OCI-LY7 (cell line): ENCODE measurements at regions not wholly inside any gene's neighbourhood (a gene's known extent, or its start where the extent isn't known, plus 50 kb on each side); places are given as distances from the start of the nearest gene placed in this dataset.

ENCODE experiments used
- BruUV-seq: library from RNA; stranded (reverse); fragments of 400-500 nt; replicated peaks from 2 replicates; lab custom pipeline; 2021; lab: Mats Ljungman, UMichigan
- CTCF ChIA-PET: fragments of 300-600 bp; sonication (Branson Sonifier 250); formaldehyde crosslinking; loops from one replicate; lab custom pipeline; 2022; ENCODE audit warnings: antibody characterized with exemption; ENCODE audit not compliant: unreplicated experiment; lab: Charles Lee
- POLR2A ChIA-PET: fragments of 300-600 bp; sonication (Branson Sonifier 250); formaldehyde crosslinking; loops from one replicate; lab custom pipeline; 2022; ENCODE audit warnings: antibody characterized with exemption; lab: Charles Lee
- DNase-seq: peaks from one replicate; pipeline ENCODE4 v3.0.0-alpha.2; 2015; ENCODE audit warnings: low spot score
- H2AFZ ChIP-seq: fragments of 200-600 bp; sonication (generic), shearing (Covaris generic); 2 replicates; pipeline ENCODE4 v1.6.1; 2014; ENCODE audit warnings: mild to moderate bottlenecking, antibody characterized with exemption, low read length, moderate library complexity
- H3K27ac ChIP-seq: fragments of 200-600 bp; sonication (generic); 2 replicates; pipeline ENCODE4 v1.5.1; 2014; ENCODE audit warnings: mixed run types, low read depth, mild to moderate bottlenecking, moderate library complexity, low read length, inconsistent platforms; ENCODE audit not compliant: poor library complexity, severe bottlenecking
- H3K36me3 ChIP-seq: fragments of 200-600 bp; sonication (generic); 2 replicates; pipeline ENCODE4 v1.6.1; 2014; ENCODE audit warnings: mild to moderate bottlenecking, antibody characterized with exemption, low read length, moderate library complexity, mixed read lengths; ENCODE audit not compliant: insufficient read depth
- H3K4me1 ChIP-seq: fragments of 200-600 bp; sonication (generic); 2 replicates; pipeline ENCODE4 v1.5.1; 2014; ENCODE audit warnings: mild to moderate bottlenecking, low read length; ENCODE audit not compliant: insufficient read depth, poor library complexity, severe bottlenecking
- H3K4me2 ChIP-seq: fragments of 200-600 bp; sonication (generic); 2 replicates; pipeline ENCODE4 v1.6.1; 2014; ENCODE audit warnings: mild to moderate bottlenecking, low read length
- H3K4me3 ChIP-seq: fragments of 200-600 bp; sonication (generic); 2 replicates; pipeline ENCODE4 v1.5.1; 2014; ENCODE audit warnings: mild to moderate bottlenecking, low read depth, low read length; ENCODE audit not compliant: poor library complexity, severe bottlenecking
- H3K79me2 ChIP-seq: fragments of 200-600 bp; sonication (generic); 2 replicates; pipeline ENCODE4 v1.6.1; 2016; ENCODE audit warnings: low read depth, mild to moderate bottlenecking, low read length, moderate library complexity, mixed read lengths; ENCODE audit not compliant: insufficient read depth
- H3K9me2 ChIP-seq: fragments of 200-600 bp; sonication (generic); 2 replicates; pipeline ENCODE4 v1.6.1; 2016; ENCODE audit warnings: mild to moderate bottlenecking, low read length, mixed read lengths; ENCODE audit not compliant: insufficient read depth
- H3K9me3 ChIP-seq: fragments of 200-600 bp; sonication (generic); 2 replicates; pipeline ENCODE4 v1.6.1; 2014; ENCODE audit warnings: mild to moderate bottlenecking, mixed run types, low read length, mixed read lengths
- H4K20me1 ChIP-seq: fragments of 200-600 bp; sonication (generic); 2 replicates; pipeline ENCODE4 v1.6.1; 2014; ENCODE audit warnings: mild to moderate bottlenecking, antibody characterized with exemption, low read length, moderate library complexity, mixed read lengths; ENCODE audit not compliant: insufficient read depth
- EZH2phosphoT487 ChIP-seq: fragments of 200-600 bp; sonication (generic); IDR thresholded peaks from 2 replicates; pipeline ENCODE4 v1.6.1; 2018; ENCODE audit warnings: low read depth, borderline replicate concordance, mild to moderate bottlenecking, mixed run types, antibody characterized with exemption, low read length, moderate library complexity, mixed read lengths
- intact Hi-C: fragments of 100-400 bp; cut with micrococcal nuclease; formaldehyde crosslinking; loops from one replicate; pipeline ENCODE4 v1.10.0; 2022; ENCODE audit not compliant: unreplicated experiment
- TF ChIP-seq, protein P1 (sequence below): fragments of 200-600 bp; sonication (generic); conservative IDR thresholded peaks from 2 replicates; pipeline ENCODE4 v1.5.1; 2014; ENCODE audit warnings: mild to moderate bottlenecking, antibody characterized with exemption, low read length, moderate library complexity, mixed read lengths

DNA sequence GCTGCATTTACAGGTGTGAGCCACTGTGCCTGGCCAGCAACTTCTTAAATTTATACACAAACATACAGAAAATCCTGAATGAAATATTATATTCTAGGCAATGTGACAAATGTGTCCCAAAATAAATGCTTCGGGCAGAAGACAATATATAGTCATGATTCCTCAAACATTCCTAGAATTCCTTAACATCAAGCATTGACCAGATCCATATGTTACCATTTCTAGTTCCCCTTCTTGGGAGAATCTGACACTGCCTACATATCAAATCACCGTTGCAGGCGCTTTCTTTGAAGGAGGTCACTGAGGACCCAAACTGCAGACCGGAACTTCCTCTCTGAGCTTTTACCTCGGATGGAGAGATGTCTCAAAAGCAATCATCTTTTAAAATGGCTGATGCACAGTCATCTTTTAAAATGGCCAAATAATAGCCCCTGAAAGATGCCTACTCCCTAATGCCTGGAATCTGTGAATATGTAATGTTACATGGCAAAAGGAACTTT, 323.5 kb downstream of the PHF14 start:
- Histone ChIP-seq H3K4me1 (no peaks in the 10 kb centered on the region), H3K4me2 (no peak overlapping the region), H3K79me2 (no peaks in the 10 kb centered on the region), H4K20me1 (no peaks in the 10 kb centered on the region), H2AFZ (no peak overlapping the region), H3K27ac (no peak overlapping the region), H3K36me3 (no peaks in the 10 kb centered on the region), H3K9me2 (no peaks in the 10 kb centered on the region), H3K9me3 (no peaks in the 10 kb centered on the region), H3K4me3 (no peak overlapping the region)
- intact Hi-C loops: no loop called here
- POLR2A ChIA-PET: interaction anchor here (0.6 kb wide), 1 partner anchor 25 kb away, joined by 3 read pairs; no protein-coding TSS in a partner anchor
- CTCF ChIA-PET: no interaction called here
- no TSS peak for BruUV-seq
- no peak for DNase-seq
- TF ChIP-seq, protein P1, sequence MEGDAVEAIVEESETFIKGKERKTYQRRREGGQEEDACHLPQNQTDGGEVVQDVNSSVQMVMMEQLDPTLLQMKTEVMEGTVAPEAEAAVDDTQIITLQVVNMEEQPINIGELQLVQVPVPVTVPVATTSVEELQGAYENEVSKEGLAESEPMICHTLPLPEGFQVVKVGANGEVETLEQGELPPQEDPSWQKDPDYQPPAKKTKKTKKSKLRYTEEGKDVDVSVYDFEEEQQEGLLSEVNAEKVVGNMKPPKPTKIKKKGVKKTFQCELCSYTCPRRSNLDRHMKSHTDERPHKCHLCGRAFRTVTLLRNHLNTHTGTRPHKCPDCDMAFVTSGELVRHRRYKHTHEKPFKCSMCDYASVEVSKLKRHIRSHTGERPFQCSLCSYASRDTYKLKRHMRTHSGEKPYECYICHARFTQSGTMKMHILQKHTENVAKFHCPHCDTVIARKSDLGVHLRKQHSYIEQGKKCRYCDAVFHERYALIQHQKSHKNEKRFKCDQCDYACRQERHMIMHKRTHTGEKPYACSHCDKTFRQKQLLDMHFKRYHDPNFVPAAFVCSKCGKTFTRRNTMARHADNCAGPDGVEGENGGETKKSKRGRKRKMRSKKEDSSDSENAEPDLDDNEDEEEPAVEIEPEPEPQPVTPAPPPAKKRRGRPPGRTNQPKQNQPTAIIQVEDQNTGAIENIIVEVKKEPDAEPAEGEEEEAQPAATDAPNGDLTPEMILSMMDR: no peak
- no peak for TF ChIP-seq EZH2phosphoT487

DNA sequence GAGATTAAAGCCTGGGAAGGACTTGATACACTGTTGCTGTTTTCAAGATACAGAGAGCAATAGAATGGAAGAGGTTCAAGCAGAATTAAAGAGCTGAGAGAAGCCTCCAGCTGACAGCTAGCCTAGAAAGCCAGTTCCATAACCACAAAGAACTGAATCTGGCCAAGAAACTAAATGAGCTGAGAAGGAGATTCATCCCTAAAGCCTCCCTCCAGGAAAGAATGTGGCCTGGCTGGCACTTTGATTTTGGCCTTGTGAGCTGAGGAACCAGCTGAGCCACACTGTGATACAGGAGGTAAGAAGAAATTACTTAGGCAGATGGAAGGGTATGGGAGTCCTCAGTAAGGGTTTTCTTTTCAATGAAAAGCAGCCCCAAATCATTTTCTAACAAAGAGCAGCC, 324.1 kb downstream of the PHF14 start:
- Histone ChIP-seq H3K27ac (no peak overlapping the region), H3K36me3 (no peaks in the 10 kb centered on the region), H3K4me3 (no peak overlapping the region), H3K9me2 (no peaks in the 10 kb centered on the region), H3K4me1 (no peaks in the 10 kb centered on the region), H4K20me1 (no peaks in the 10 kb centered on the region), H3K9me3 (no peaks in the 10 kb centered on the region), H3K79me2 (no peaks in the 10 kb centered on the region), H3K4me2 (no peak overlapping the region), H2AFZ (no peak overlapping the region)
- TF ChIP-seq EZH2phosphoT487: no peak
- intact Hi-C loops: no loop called here
- POLR2A ChIA-PET: interaction anchor here (1.0 kb wide), 1 partner anchor 282 kb away, joined by 3 read pairs; no protein-coding TSS in a partner anchor
- no TSS peak for BruUV-seq
- CTCF ChIA-PET: no interaction called here
- DNase-seq: no peak

DNA sequence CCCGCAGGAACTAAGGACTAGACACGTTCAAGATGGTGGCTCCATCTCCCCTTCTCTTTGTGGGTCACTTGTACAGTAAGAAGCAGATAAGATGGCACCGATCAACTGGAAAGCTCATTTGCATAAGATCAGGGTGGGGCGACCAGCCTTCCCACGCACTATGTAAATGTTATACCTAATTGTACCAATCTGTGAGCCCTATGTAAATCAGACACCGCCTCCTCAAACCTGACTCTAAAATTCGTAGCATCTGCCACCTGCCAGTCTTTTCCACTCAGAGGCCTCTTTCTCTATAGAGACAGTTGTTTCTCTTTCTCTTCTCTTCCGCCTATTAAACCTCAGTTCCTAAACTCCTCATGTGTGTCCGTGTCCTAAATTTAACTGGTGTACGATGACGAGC, 324.5 kb downstream of the PHF14 start:
- DNase-seq: no peak
- no peak overlapping the region for H3K4me3 ChIP-seq
- ChIA-PET CTCF (no interaction called here), POLR2A (interaction anchor here (1.0 kb wide), 1 partner anchor 281 kb away, joined by 3 read pairs; no protein-coding TSS in a partner anchor)
- no peaks in the 10 kb centered on the region for H3K4me1 ChIP-seq
- H3K9me3 ChIP-seq: no peaks in the 10 kb centered on the region
- H2AFZ ChIP-seq: no peak overlapping the region
- H3K4me2 ChIP-seq: no peak overlapping the region
- no peaks in the 10 kb centered on the region for H3K36me3 ChIP-seq
- TF ChIP-seq EZH2phosphoT487: no peak
- TF ChIP-seq, protein P1: no peak
- H3K27ac ChIP-seq: no peak overlapping the region
- intact Hi-C loops: no loop called here
- H3K9me2 ChIP-seq: no peaks in the 10 kb centered on the region
- H3K79me2 ChIP-seq: no peaks in the 10 kb centered on the region
- no peaks in the 10 kb centered on the region for H4K20me1 ChIP-seq
- BruUV-seq: no TSS peak
